Muscle layer of duodenum (tissue), 2 donors: ENCODE measurements at regions not wholly inside any gene's neighbourhood (a gene's known extent, or its start where the extent isn't known, plus 50 kb on each side); places are given as distances from the start of the nearest gene placed in this dataset.
A peak's percentile ranks its signal among the peaks of the same experiment; 100 is the strongest.

Source experiments
- H3K27ac ChIP-seq: one replicate; pipeline ENCODE4 v1.7.0; 2013; ENCODE audit warnings: mild to moderate bottlenecking, low read length
- H3K27me3 ChIP-seq: one replicate; pipeline ENCODE4 v1.7.0; 2013; ENCODE audit warnings: low read depth, mild to moderate bottlenecking, control low read depth, low read length
- H3K36me3 ChIP-seq, 2 donors: one replicate each; pipeline ENCODE4 v1.7.0; 2013; ENCODE audit warnings: low read length in 2 of 2, control low read depth in 1 of 2, mild to moderate bottlenecking in 1 of 2; ENCODE audit not compliant: insufficient read depth in 2 of 2, control insufficient read depth in 1 of 2
- H3K4me1 ChIP-seq, 2 donors: one replicate each; pipeline ENCODE4 v1.7.0; 2013; ENCODE audit warnings: low read length in 2 of 2, mild to moderate bottlenecking in 2 of 2, control low read depth in 1 of 2, moderate library complexity in 1 of 2; ENCODE audit not compliant: insufficient read depth in 2 of 2, control insufficient read depth in 1 of 2
- H3K4me3 ChIP-seq, 2 donors: one replicate each; pipeline ENCODE4 v1.7.0; 2013; ENCODE audit warnings: low read length in 2 of 2, low read depth in 1 of 2, mild to moderate bottlenecking in 1 of 2
- H3K9me3 ChIP-seq, 2 donors: one replicate each; pipeline ENCODE4 v1.7.0; 2013; ENCODE audit warnings: low read length in 2 of 2, control low read depth in 1 of 2, mild to moderate bottlenecking in 1 of 2; ENCODE audit not compliant: control insufficient read depth in 1 of 2
- donor health status: healthy.

DNA sequence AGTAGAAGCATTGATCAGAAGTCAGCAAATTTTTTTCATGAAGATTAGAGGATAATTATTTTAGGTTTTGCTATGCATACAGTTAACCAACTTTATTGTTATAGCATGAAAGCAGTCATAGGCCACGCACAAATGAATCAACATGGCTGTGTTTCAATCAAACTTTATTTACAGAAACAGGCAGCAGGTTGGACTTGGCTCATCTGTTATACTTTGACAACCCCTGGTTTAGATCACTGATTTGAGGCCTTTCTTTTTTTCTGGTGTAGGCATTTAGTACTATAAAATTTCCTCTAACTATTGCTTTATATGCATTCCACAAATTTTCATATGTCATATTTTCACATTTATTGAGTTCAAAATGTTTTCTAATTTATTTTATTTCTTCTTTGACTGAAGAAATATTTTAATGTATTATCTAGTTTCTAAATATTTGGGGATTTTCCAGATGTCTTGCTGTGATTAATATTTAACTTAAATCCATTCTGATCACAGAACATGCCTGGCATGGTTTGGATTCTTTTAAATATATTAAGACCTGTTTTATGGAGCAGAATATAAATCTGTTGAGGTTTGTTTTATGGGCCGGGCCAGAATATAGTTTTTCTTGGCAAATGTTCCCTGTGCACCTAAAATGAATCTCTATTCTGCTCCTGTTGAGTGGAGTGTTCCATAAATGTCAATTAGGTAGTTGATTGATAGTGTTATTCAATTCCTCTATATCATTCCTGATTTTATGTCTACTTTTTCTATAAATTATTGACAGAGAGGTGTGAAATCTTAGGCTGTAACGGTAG is 116.3 kb upstream of the KLHL29 start:
- Histone ChIP-seq H3K9me3 (no peaks in the 10 kb centered on the region), H3K4me3 (no peak overlapping the region), H3K27me3 (no peaks in the 10 kb centered on the region), H3K4me1 (no peaks in the 10 kb centered on the region), H3K36me3 (no peaks in the 10 kb centered on the region), H3K27ac (no peak overlapping the region)

DNA sequence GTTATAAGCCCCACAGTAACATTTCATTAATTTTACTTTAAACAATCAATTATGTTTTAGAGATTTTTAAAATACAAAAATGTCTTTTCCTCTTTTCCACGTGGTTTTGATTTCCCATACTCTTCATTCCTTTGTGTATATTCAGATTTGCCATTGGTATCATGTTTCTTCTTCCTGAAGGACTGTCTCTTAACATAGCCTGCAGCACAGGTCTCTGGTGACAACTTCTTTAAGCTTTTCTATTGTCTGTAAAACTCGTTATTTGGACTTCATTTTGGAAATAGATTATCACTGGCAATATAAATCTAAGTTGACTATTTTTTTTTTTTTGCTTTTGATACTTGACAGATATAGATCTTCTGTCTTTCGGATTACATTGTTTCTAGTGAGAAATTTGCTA is 115.2 kb upstream of the KLHL29 start:
- Histone ChIP-seq H3K27me3 (no peaks in the 10 kb centered on the region), H3K9me3 (no peaks in the 10 kb centered on the region), H3K4me1 (no peaks in the 10 kb centered on the region), H3K4me3 (no peak overlapping the region), H3K36me3 (no peaks in the 10 kb centered on the region), H3K27ac (no peak overlapping the region)

DNA sequence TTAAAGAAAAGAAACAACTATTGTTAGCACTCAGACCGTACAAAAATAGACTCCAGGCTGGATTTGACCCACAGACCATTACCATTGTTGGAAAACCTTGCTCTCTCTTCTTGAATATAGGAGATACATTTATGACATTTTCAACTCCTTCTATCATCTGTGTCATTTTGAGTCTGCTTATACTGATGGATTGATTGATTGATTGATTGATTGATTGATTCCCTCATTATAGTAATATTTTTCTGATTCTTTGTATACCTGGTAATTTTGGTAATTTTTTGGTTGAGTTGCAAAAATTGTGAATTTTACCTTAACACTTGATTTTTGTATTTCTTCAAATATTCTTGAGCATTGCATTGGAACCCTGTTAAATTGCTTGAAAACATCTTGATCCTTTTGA is 114.2 kb upstream of the KLHL29 start:
- Histone ChIP-seq H3K27me3 (no peaks in the 10 kb centered on the region), H3K9me3 (no peaks in the 10 kb centered on the region), H3K27ac (no peak overlapping the region), H3K36me3 (no peaks in the 10 kb centered on the region), H3K4me1 (no peaks in the 10 kb centered on the region), H3K4me3 (no peak overlapping the region)

DNA sequence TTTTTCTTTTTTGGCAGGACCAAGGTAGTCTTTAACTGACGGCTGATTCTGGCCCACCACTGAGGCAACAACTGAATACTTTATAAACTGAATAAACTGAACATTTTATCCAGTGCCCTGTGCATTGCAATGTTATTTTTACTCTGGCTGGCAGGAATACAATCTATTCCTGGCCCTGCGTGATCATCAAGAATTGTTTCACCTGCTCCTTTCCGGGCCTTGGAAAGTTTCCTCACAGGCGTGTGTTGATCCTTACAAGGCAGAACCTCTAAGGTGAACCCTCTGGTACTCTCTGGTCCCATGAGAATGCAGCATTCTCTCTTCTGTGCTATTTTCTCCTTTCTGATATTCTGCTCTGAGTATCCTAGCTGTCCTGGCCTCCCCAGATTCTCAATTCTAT is 113.7 kb upstream of the KLHL29 start:
- Histone ChIP-seq H3K4me3 (no peak overlapping the region), H3K27ac (no peak overlapping the region), H3K27me3 (no peaks in the 10 kb centered on the region), H3K9me3 (no peaks in the 10 kb centered on the region), H3K36me3 (no peaks in the 10 kb centered on the region), H3K4me1 (no peaks in the 10 kb centered on the region)

DNA sequence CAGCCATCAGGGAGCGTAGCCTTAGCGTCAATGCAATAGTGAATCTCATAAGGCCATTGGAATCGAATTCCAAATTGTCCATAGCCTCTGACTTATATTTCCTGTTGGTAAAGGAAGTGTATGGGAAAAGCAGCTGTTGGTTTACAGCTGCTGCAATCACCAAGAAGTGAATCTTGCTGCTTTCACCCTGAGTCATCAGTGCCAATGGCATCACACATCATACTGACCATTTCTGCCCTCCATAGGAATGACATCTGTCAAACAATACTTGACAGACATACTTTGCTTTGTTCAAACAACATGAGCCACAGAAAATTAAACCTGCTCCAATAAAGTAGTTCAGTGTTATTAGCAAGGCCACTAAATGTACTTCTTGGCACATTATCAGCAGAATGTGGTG is 111.2 kb upstream of the KLHL29 start:
- no peak overlapping the region for H3K27ac ChIP-seq
- H3K27me3 ChIP-seq, result no peaks in the 10 kb centered on the region
- H3K9me3 ChIP-seq, result no peaks in the 10 kb centered on the region
- no peaks in the 10 kb centered on the region for H3K36me3 ChIP-seq
- no peak overlapping the region for H3K4me3 ChIP-seq
- no peaks in the 10 kb centered on the region for H3K4me1 ChIP-seq

DNA sequence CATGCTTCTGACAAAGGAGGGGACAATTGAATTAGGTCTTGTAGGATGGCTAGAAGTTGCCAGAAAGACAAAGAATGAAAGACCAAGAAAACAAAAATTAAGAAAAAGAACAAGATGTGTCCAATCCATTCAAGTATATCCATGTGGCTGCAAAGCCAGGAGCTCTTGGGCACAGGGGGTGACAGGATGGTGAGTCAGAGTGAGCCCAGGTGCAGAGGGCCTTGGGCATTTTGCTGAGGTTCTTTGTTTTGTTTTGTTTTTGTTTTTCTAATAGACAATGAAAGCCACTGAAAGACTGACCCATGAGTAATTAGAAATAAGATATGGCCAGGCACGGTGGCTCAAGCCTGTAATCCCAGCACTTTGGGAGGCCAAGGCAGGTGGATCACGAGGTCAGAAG is 104.6 kb upstream of the KLHL29 start:
- Histone ChIP-seq H3K36me3 (no peaks in the 10 kb centered on the region), H3K27me3 (no peaks in the 10 kb centered on the region), H3K4me1 (peaks cover 0 to 2% of the 10 kb centered on the region in 2 donors), H3K9me3 (no peaks in the 10 kb centered on the region), H3K4me3 (no peak overlapping the region), H3K27ac (no peak overlapping the region)

DNA sequence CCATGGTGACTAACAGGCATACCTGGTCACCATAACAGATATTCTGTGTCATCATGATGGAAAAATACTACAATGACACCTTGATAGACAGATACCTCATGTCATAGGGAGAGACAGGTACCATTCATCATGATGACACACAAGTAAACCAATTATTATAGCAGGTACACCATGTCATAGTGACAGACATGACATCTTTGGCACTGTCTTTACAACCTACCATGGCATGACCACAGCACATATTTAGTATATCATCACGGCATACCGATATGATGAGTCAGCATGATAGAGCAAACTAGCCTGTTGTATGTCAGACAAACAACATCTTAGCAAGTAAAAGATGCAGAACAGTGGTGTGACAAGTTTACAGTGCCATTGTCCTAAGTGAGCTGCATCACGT is 101.3 kb upstream of the KLHL29 start:
- Histone ChIP-seq H3K36me3 (no peaks in the 10 kb centered on the region), H3K27ac (no peak overlapping the region), H3K9me3 (no peaks in the 10 kb centered on the region), H3K4me3 (no peak overlapping the region), H3K27me3 (no peaks in the 10 kb centered on the region), H3K4me1 (peaks cover 11 to 25% of the 10 kb centered on the region in 2 donors)

DNA sequence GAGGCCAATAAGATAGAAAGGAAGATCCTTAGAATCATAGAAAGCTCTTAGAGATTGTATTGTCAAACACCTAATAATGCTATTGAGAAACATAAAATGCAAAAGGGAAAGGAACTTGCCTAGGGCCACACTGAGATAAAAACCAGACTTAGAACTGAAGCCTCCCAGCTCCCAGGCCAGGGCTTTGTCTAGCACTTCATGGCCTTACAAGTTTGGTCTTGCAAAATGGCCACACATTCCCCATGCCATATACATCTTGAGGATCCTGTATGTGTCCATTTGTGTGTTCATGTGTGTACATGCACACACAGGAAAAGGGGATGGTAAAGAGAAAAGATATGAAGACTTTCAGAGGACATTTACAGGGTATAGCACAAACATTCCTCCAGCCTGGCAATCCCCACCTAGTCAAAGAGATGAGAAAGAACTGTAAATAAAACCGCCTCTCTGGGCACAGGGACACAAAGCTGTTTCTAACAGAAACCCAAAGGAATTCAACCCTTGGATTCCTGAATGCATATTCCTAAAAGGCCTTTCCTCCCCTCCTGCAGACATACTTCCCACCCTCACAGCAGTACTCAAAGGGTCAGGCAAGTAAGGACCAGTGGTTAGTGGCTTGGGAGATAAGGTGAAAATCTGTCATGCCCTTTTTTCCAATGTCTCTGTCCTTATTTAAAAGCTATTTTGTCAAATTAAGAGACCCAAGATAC is 99.7 kb upstream of the KLHL29 start:
- Histone ChIP-seq H3K27me3 (no peaks in the 10 kb centered on the region), H3K4me1 (peaks cover 11 to 25% of the 10 kb centered on the region in 2 donors), H3K27ac (no peak overlapping the region)

DNA sequence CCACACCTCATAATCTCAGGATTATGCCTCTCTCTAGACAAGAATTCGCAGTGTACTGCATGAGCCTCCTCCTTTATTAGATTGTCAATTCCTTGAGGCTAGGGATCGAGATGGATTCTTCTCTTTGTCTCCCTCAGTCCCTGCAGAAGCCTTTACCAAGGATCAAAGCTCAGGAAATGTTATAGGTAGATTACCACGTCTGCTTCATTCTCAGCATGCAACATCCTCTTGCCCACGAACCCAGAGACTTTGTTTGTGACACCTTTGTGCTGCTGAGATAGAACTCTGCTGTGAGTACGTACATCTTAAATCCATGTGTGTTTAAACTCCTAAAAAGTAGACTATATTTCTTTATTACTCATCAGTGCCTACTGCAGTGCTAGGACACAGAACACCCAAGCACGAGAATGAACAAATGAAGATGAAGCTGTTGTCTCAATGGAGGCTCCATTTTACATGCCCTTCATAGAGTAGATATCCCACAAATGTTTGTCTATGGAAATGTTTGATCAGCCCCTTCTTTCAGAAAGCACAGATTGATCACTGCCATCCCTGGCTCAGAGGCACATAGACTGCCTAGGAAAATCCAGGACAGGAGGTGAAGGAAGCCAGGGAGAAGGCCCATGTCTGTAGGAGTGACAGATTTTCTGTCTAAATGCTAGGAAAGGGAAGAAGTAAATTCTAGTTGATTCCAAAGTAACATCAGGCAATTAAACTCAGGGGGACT is 98.8 kb upstream of the KLHL29 start:
- Histone ChIP-seq H3K27ac (peak overlapping the region; percentile 76), H3K4me3 (no peak overlapping the region)

More for the DNA sequence above, 99.7 kb upstream of the KLHL29 start:
- Histone ChIP-seq H3K36me3 (no peaks in the 10 kb centered on the region), H3K4me3 (no peak overlapping the region), H3K9me3 (no peaks in the 10 kb centered on the region)

DNA sequence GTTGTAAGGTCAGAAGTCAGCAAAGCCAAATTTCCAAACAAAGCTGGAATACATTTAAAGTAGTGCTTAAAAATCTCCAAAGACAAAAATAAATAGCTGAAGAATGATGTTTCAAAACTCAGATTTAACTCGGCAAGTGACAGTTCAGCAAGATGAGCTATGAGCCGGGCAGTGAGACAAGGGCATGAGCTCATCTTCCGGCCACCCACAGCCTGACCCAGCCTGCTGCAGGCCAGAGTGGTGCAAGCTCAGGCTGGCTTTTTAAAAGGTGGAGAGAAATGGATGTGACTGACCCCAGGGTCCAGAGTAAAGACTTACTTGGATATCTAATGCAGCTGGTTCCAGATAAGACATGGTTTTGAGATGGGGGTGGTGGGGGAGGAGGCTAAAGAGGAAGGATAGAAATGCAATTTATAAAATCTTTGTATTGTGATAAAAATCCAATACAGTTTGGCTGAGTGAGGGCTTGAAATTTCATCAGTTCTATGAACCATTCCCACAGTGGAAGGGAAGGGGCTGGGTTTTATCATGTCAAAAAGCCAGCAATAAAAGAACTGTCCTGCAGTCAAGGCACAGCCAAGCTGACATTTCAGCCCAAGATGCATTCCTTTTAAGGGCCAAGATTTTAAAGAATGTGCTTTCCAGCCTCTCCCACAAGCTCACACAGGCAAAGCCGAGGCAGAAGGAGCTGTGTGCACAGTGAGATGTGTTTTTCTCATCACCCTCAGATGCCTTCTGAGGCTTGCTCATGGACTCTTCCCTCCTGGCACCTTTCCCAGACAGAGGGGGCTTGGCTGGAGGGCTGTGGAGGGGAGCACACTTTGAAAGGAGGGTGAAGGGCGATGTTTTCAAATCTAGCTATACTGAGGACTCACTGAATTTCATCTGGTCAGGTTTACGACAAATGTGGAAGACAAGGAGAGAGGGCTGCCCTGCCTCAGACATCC is 97.9 kb upstream of the KLHL29 start:
- no peak overlapping the region for H3K4me3 ChIP-seq
- H3K4me1 ChIP-seq, result peaks cover 11 to 25% of the 10 kb centered on the region in 2 donors
- H3K9me3 ChIP-seq, result no peaks in the 10 kb centered on the region
- no peaks in the 10 kb centered on the region for H3K36me3 ChIP-seq
- no peaks in the 10 kb centered on the region for H3K27me3 ChIP-seq
- peak overlapping the region; percentile 76 for H3K27ac ChIP-seq

More for the DNA sequence above, 98.8 kb upstream of the KLHL29 start:
- Histone ChIP-seq H3K27me3 (no peaks in the 10 kb centered on the region), H3K36me3 (no peaks in the 10 kb centered on the region), H3K9me3 (no peaks in the 10 kb centered on the region), H3K4me1 (peaks cover 11 to 25% of the 10 kb centered on the region in 2 donors)
